Keratinocyte (primary cell): ENCODE measurements at regions not wholly inside any gene's neighbourhood (a gene's known extent, or its start where the extent isn't known, plus 50 kb on each side); places are given as distances from the start of the nearest gene placed in this dataset.

Source experiments
- CTCF ChIP-seq, 3 experiments: IDR thresholded peaks in 1 of 3; conservative IDR thresholded peaks in 1 of 3; optimal IDR thresholded peaks in 1 of 3; 2 replicates in 2 of 3; 3 replicates in 1 of 3; pipeline versions ENCODE3 to v1.5.1; 2011; ENCODE audit warnings: low read length in 3 of 3, mild to moderate bottlenecking in 3 of 3, moderate library complexity in 2 of 3, control low read depth in 1 of 3, inconsistent platforms in 1 of 3; ENCODE audit not compliant: insufficient read depth in 2 of 3; ENCODE audit errors: extremely low read depth in 1 of 3
- EZH2 ChIP-seq: IDR thresholded peaks from one replicate; pipeline ENCODE4 v1.6.1; 2012; ENCODE audit warnings: inconsistent platforms, mild to moderate bottlenecking, low read length, moderate library complexity

DNA sequence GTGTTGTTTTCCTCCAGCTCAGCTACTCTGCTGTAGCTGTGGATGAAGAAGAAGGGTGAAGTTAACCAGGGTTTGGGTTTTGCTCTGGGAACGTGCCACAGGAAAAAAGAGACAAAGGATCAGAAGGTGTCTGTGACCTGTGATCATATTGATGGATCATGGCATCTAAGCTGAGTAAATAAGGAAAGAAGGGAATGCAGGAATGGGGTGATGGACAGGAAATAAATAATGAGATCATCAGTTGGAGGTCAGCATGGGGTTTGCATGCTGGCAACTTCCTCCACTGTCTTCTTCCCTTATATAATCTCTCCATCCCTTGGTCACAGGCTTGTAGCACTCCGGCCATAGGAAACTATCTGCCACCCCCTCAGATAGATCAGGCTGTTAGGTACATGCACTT, 430.3 kb upstream of the PDE3A start:
- TF ChIP-seq CTCF (optimal IDR thresholded peaks at IDR 0.05 in 1 of 3, IDR thresholded peaks at IDR 0.05 in 1 of 3, conservative IDR thresholded peaks at IDR 0.05 in 1 of 3; ENCODE audit: extremely low read depth in 1 of 3, insufficient read depth in 2 of 3, low read length in 3 of 3) (no peak), EZH2 (no peak)
